ENCODE measurements at regions not wholly inside any gene's neighbourhood (a gene's known extent, or its start where the extent isn't known, plus 50 kb on each side); places are given as distances from the start of the nearest gene placed in this dataset.

- Histone ChIP-seq H3K9me2 (ENCODE audit: insufficient read depth, low read length) (no peaks in the 10 kb centered on the region), H3K36me3 (ENCODE audit: insufficient read depth, low read length) (no peaks in the 10 kb centered on the region), H3K9me3 (ENCODE audit: low read length) (no peaks in the 10 kb centered on the region), H3F3A (ENCODE audit: insufficient read depth, low read length, poor library complexity, severe bottlenecking) (no peaks in the 10 kb centered on the region), H3K27ac (ENCODE audit: low read length) (peak overlapping the region; percentile 29), H3K4me3 (ENCODE audit: low read length) (no peak overlapping the region), H2AFZ (ENCODE audit: low read depth, low read length) (no peak overlapping the region), H3K79me2 (replicated peaks; ENCODE audit: insufficient read depth, low read length) (no peaks in the 10 kb centered on the region), H3K27me3 (ENCODE audit: insufficient read depth, low read depth, low read length) (no peaks in the 10 kb centered on the region), H3K9ac (ENCODE audit: low read length) (no peak overlapping the region), H3K4me2 (ENCODE audit: low read length) (no peak overlapping the region), H4K20me1 (ENCODE audit: insufficient read depth) (no peaks in the 10 kb centered on the region)
- TF ChIP-seq REST (IDR thresholded peaks at IDR 0.05; ENCODE audit: borderline replicate concordance) (no peak), POLR2AphosphoS5 (IDR thresholded peaks at IDR 0.05) (peak; percentile 32), RAD21 (conservative IDR thresholded peaks at IDR 0.05) (peak; percentile 13)
Observed at GRCh38 chr3:177824190-177824786, 627.0 kb upstream of the TBL1XR1 start.

GRCh38 chr3:177824841-177825240 lies 627.6 kb upstream of the TBL1XR1 start:
- H3K9ac ChIP-seq (ENCODE audit: low read length): no peak overlapping the region
- no peaks in the 10 kb centered on the region for H3K9me3 ChIP-seq (ENCODE audit: low read length)
- H3K27me3 ChIP-seq (ENCODE audit: insufficient read depth, low read depth, low read length): no peaks in the 10 kb centered on the region
- no peaks in the 10 kb centered on the region for H3K79me2 ChIP-seq (replicated peaks; ENCODE audit: insufficient read depth, low read length)
- H3K4me2 ChIP-seq (ENCODE audit: low read length): no peak overlapping the region
- H3K9me2 ChIP-seq (ENCODE audit: insufficient read depth, low read length): no peaks in the 10 kb centered on the region
- H3K27ac ChIP-seq (ENCODE audit: low read length): peak overlapping the region; percentile 29
- H4K20me1 ChIP-seq (ENCODE audit: insufficient read depth): no peaks in the 10 kb centered on the region
- TF ChIP-seq MXI1 (conservative IDR thresholded peaks at IDR 0.05; ENCODE audit: poor library complexity, severe bottlenecking) (no peak), CTCF (IDR thresholded peaks at IDR 0.05; ENCODE audit: poor library complexity, severe bottlenecking) (no peak), TAF1 (IDR thresholded peaks at IDR 0.05; ENCODE audit: low read depth) (no peak), SMC3 (conservative IDR thresholded peaks at IDR 0.05; ENCODE audit: poor library complexity) (no peak), EZH2 (IDR thresholded peaks at IDR 0.05; ENCODE audit: borderline replicate concordance, insufficient read depth, low read length, poor library complexity, severe bottlenecking) (no peak), REST (IDR thresholded peaks at IDR 0.05; ENCODE audit: borderline replicate concordance) (no peak), EP300 (conservative IDR thresholded peaks at IDR 0.05; ENCODE audit: poor library complexity, severe bottlenecking) (no peak), POLR2AphosphoS5 (IDR thresholded peaks at IDR 0.05) (no peak), RAD21 (conservative IDR thresholded peaks at IDR 0.05) (no peak)
- H3K36me3 ChIP-seq (ENCODE audit: insufficient read depth, low read length): no peaks in the 10 kb centered on the region
- no peak overlapping the region for H2AFZ ChIP-seq (ENCODE audit: low read depth, low read length)
- H3K4me3 ChIP-seq (ENCODE audit: low read length): no peak overlapping the region
- no peaks in the 10 kb centered on the region for H3F3A ChIP-seq (ENCODE audit: insufficient read depth, low read length, poor library complexity, severe bottlenecking)

All from neural cell (in vitro differentiated cells).